SJCRH30 (cell line): ENCODE measurements at regions not wholly inside any gene's neighbourhood (a gene's known extent, or its start where the extent isn't known, plus 50 kb on each side); places are given as distances from the start of the nearest gene placed in this dataset.

ENCODE experiments used
- DNase-seq, 2 experiments: peaks; one replicate each; pipeline ENCODE4 v3.0.0-alpha.2; 2015 to 2020
- H3K27ac ChIP-seq: fragments of 250-450 bp; sonication (Bioruptor Pico); 2 replicates; pipeline ENCODE4 v1.5.1; 2020; ENCODE audit warnings: mild to moderate bottlenecking, moderate library complexity
- H3K27me3 ChIP-seq: fragments of 250-450 bp; sonication (Bioruptor Pico); 2 replicates; pipeline ENCODE4 v1.5.1; 2020; ENCODE audit warnings: mild to moderate bottlenecking, moderate library complexity
- H3K36me3 ChIP-seq: fragments of 250-450 bp; sonication (Bioruptor Pico); 2 replicates; pipeline ENCODE4 v1.5.1; 2020; ENCODE audit warnings: mild to moderate bottlenecking, moderate library complexity
- H3K4me1 ChIP-seq: fragments of 250-450 bp; sonication (Bioruptor Pico); 2 replicates; pipeline ENCODE4 v1.5.1; 2020; ENCODE audit warnings: mild to moderate bottlenecking, moderate library complexity
- H3K4me3 ChIP-seq: fragments of 250-450 bp; sonication (Bioruptor Pico); 2 replicates; pipeline ENCODE4 v1.5.1; 2020; ENCODE audit warnings: mild to moderate bottlenecking, moderate library complexity
- H3K9me3 ChIP-seq: fragments of 250-450 bp; sonication (Bioruptor Pico); replicated peaks from 2 replicates; pipeline ENCODE4 v1.5.1; 2020; ENCODE audit warnings: mild to moderate bottlenecking, moderate library complexity

GRCh38 chr13:26837997-26838396, 77.4 kb upstream of the GPR12 start:
- DNase-seq, result no peak
- peaks cover 9% of the 10 kb centered on the region; the same call in 1 of the 2 replicates for H3K27me3 ChIP-seq
- no peak overlapping the region for H3K27ac ChIP-seq
- no peaks in the 10 kb centered on the region for H3K9me3 ChIP-seq
- no peak overlapping the region for H3K4me3 ChIP-seq
- H3K36me3 ChIP-seq, result no peaks in the 10 kb centered on the region
- no peaks in the 10 kb centered on the region for H3K4me1 ChIP-seq

DNA sequence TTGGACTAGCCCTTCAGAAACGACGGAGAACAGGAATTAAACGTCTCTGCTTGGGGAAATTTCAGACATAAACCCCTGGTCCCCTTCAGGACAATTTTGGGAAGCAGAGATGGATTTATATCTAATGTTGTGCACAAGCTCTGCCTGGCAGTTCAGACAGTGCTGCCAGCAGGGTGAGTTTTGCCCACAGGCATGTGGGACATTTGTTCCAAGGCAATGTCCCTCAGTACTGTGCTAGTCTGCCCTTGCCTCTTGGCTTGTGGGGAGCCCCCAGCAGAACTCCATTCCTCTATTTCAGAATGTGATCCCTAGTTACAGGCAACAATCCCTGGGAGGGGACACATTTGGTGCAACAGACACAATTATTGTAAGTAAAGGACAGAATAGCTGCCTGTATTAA, 76.5 kb upstream of the GPR12 start:
- H3K9me3 ChIP-seq, result no peaks in the 10 kb centered on the region
- DNase-seq, result no peak
- H3K4me3 ChIP-seq, result no peak overlapping the region
- H3K27me3 ChIP-seq, result peaks cover 9% of the 10 kb centered on the region; the same call in 1 of the 2 replicates
- H3K4me1 ChIP-seq, result no peaks in the 10 kb centered on the region
- H3K27ac ChIP-seq, result no peak overlapping the region
- no peaks in the 10 kb centered on the region for H3K36me3 ChIP-seq

GRCh38 chr13:26836626-26837025, 76.0 kb upstream of the GPR12 start:
- Histone ChIP-seq H3K9me3 (no peaks in the 10 kb centered on the region), H3K27me3 (peaks cover 9% of the 10 kb centered on the region; the same call in 1 of the 2 replicates), H3K4me3 (no peak overlapping the region), H3K36me3 (no peaks in the 10 kb centered on the region), H3K27ac (no peak overlapping the region), H3K4me1 (no peaks in the 10 kb centered on the region)
- no peak for DNase-seq

DNA sequence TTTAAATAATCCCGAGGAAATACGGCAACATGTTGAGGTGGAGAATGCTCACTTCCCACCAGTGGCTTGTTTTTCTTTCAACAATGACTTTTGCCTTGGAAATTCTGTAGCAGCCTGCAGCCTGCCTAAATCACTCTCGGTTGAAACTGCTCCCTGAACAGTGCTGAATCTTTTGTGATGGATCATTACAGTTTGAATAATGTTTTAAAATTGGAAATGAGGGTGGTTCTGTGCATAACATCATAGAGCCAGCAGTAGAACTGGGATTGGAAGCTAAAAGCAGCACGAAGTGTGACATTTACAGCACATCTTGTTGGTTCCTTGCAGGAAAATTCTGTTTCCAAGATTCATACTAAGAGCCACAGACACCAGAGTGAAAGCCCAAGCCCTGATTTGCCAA, 74.1 kb upstream of the GPR12 start:
- no peak for DNase-seq
- Histone ChIP-seq H3K36me3 (no peaks in the 10 kb centered on the region), H3K27me3 (peaks cover 6% of the 10 kb centered on the region; the same call in 1 of the 2 replicates), H3K4me3 (no peak overlapping the region), H3K4me1 (no peaks in the 10 kb centered on the region), H3K27ac (no peak overlapping the region), H3K9me3 (no peaks in the 10 kb centered on the region)

DNA sequence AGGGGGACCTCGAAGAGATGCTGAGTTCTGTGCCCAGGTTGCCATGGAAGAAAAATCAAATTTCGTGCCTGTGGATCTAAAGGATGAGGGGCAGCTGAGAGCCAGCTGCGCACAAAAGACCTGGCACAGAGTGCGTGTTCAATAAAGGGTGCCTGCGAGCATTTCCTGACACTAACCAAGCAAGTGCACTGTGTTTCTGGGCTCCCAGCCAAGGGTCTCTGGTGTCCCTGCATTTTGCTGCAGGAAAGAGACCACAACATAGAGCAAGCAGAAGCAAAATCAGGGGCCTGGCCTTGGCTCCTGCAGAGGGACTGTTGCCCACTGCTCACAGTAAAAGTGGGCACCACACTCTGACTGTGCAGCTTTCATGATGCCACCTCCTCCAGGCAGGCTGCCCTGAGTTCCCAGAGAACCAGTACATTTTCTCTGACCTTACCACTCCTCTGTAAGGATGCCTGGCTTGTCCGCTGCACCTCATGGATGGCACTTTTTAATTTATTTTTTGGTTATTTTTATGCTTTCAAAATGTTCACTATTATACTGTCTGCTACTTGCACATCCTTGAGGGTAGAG, 70.8 kb upstream of the GPR12 start:
- no peaks in the 10 kb centered on the region for H3K36me3 ChIP-seq
- H3K27me3 ChIP-seq, result peaks cover 7% of the 10 kb centered on the region
- H3K27ac ChIP-seq, result no peak overlapping the region
- DNase-seq, result peak in 1 of 2 experiments; percentile 21
- H3K9me3 ChIP-seq, result no peaks in the 10 kb centered on the region
- no peak overlapping the region for H3K4me3 ChIP-seq
- H3K4me1 ChIP-seq, result no peaks in the 10 kb centered on the region

DNA sequence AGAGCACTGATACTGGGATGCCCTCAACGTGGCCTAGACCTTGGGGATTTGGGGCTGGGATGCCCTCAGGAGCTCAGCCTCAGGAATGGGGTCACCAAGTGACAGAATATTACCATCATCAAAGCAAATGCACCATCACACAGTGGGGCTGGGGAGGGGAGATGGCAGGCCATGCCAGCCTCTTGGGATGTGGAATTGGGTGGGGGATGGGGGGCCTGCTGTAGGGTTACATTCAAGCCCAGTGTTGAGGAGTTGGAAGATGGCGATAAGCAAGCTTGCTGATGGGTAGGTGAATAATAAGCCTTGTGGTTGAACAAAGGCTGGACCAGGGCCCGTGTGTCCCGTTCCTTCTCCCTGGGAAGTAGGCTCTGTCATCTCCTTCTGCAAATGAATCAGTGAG, 69.1 kb upstream of the GPR12 start:
- H3K9me3 ChIP-seq, result no peaks in the 10 kb centered on the region
- H3K27ac ChIP-seq, result no peak overlapping the region
- peaks cover 15% of the 10 kb centered on the region for H3K27me3 ChIP-seq
- DNase-seq, result no peak
- no peaks in the 10 kb centered on the region for H3K4me1 ChIP-seq
- no peak overlapping the region for H3K4me3 ChIP-seq
- no peaks in the 10 kb centered on the region for H3K36me3 ChIP-seq

DNA sequence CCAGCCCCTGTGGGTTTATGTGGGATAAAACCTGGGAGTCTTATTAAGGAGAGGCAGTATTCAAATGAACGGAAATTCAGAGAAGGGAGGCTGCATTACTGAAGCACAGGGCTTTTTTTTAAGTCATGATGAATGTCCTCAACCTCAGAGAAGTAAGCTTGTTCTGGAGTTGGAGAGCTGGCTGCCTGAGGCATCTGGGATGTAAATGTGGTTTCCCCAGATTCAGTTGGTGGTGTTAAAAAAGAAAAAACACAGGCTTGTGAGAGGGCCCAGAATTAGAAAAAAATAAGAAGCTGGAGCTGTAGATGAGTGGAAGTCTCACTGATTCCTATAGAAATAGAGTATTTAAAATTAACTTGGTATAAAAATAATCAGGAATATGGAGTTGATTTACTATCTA, 64.0 kb upstream of the GPR12 start:
- Histone ChIP-seq H3K27me3 (peaks cover 20% of the 10 kb centered on the region), H3K36me3 (no peaks in the 10 kb centered on the region), H3K9me3 (no peaks in the 10 kb centered on the region), H3K4me3 (no peak overlapping the region), H3K27ac (no peak overlapping the region), H3K4me1 (no peaks in the 10 kb centered on the region)
- DNase-seq, result no peak

DNA sequence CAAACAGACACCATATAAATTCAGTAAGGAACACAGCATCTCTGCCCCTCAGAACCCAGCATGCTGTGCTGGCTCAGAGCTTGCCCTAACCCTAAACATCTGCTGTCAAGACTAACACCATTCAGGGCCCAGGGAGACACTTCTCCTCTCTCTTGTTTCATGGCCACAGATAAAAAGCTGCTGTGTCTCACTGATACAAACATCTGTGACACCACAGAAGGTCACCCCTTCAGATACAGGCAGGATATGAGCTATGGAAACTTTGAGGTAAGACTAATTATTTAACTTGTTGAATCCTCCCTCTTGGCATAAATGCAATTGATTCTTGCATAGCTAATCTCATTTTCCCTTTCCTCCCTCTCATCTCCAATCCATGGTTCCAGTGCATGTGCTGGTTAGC, 61.6 kb upstream of the GPR12 start:
- Histone ChIP-seq H3K36me3 (no peaks in the 10 kb centered on the region), H3K4me3 (no peak overlapping the region), H3K4me1 (no peaks in the 10 kb centered on the region), H3K27me3 (peaks cover 20% of the 10 kb centered on the region), H3K9me3 (no peaks in the 10 kb centered on the region), H3K27ac (no peak overlapping the region)
- no peak for DNase-seq

DNA sequence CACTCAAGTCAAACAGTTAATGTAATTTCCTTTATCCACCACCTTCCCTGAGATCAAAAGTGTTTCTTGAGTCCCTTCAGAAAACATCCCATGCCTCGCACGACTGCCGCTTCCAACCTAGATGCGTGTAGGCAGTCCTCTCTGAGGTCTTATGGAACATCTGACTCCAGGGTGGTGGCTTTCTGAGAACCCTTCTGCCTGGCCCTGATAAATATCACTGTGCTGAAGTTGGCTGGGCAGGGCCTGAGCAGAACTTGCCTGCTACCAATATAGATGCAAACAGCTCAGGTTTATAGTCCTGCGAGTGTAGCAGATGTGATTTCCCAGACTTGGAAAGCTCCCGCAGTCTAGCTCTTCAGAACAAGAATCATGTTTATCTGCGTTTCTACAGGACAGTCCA, 61.1 kb upstream of the GPR12 start:
- H3K9me3 ChIP-seq, result no peaks in the 10 kb centered on the region
- no peaks in the 10 kb centered on the region for H3K36me3 ChIP-seq
- DNase-seq, result no peak
- H3K4me1 ChIP-seq, result no peaks in the 10 kb centered on the region
- H3K27me3 ChIP-seq, result peaks cover 20% of the 10 kb centered on the region
- no peak overlapping the region for H3K27ac ChIP-seq
- H3K4me3 ChIP-seq, result no peak overlapping the region

DNA sequence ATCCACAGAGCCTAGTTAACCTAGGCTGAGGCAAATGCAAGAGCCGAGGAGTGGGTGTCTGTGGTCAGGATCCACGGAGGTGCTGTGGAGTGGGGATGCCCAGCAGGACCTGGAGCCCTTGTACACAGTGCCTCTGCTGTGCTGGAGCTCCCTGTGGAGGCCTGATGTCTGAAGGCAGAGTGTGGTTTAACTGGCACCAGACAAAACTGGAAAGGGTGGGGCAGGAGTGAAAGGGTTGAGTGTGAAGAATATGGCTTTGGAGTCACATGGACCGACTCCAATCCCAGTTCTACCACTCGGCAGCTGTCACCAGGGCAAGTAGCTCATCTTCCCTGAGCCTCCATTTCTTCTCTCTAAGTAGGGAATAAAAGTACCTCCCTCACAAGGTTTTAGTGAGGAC, 60.3 kb upstream of the GPR12 start:
- no peaks in the 10 kb centered on the region for H3K4me1 ChIP-seq
- no peak overlapping the region for H3K27ac ChIP-seq
- H3K4me3 ChIP-seq, result no peak overlapping the region
- no peak for DNase-seq
- H3K9me3 ChIP-seq, result no peaks in the 10 kb centered on the region
- peaks cover 15% of the 10 kb centered on the region for H3K27me3 ChIP-seq
- no peaks in the 10 kb centered on the region for H3K36me3 ChIP-seq

DNA sequence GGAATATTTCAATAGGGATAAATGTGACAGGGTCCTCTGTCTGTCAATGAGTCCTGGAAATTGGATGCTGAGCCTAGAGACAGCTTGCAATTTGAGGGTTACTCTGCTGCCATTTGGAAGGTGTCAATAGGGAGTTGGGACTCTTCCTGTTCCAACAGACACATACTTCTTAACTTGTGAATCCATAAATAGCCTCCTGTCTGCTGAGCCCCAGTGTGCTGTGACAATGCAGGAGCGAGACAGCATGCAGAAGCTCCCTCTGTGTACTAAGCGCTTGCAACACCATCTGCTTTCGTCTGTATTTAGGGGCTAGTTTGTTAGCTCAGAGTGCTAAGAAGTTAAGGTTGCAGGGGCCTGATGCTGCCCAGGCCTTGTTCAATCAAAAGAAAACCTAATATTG, 58.5 kb upstream of the GPR12 start:
- Histone ChIP-seq H3K4me1 (no peaks in the 10 kb centered on the region), H3K4me3 (no peak overlapping the region), H3K27me3 (peaks cover 16% of the 10 kb centered on the region), H3K9me3 (no peaks in the 10 kb centered on the region), H3K27ac (no peak overlapping the region), H3K36me3 (no peaks in the 10 kb centered on the region)
- no peak for DNase-seq

GRCh38 chr13:26816881-26817280, 56.3 kb upstream of the GPR12 start:
- Histone ChIP-seq H3K27me3 (peaks cover 16% of the 10 kb centered on the region), H3K4me3 (no peak overlapping the region), H3K36me3 (no peaks in the 10 kb centered on the region), H3K27ac (no peak overlapping the region), H3K4me1 (no peaks in the 10 kb centered on the region), H3K9me3 (no peaks in the 10 kb centered on the region)
- no peak for DNase-seq

GRCh38 chr13:26813980-26814348, 53.4 kb upstream of the GPR12 start:
- H3K27me3 ChIP-seq, result peaks cover 22% of the 10 kb centered on the region

GRCh38 chr13:26813321-26813979, 52.9 kb upstream of the GPR12 start:
- no peaks in the 10 kb centered on the region for H3K9me3 ChIP-seq
- H3K4me1 ChIP-seq, result no peaks in the 10 kb centered on the region
- H3K4me3 ChIP-seq, result no peak overlapping the region
- H3K27ac ChIP-seq, result no peak overlapping the region
- no peak for DNase-seq
- peaks cover 22% of the 10 kb centered on the region for H3K27me3 ChIP-seq
- H3K36me3 ChIP-seq, result no peaks in the 10 kb centered on the region

More at GRCh38 chr13:26813980-26814348, 53.4 kb upstream of the GPR12 start:
- H3K4me3 ChIP-seq, result no peak overlapping the region
- no peak for DNase-seq
- no peaks in the 10 kb centered on the region for H3K4me1 ChIP-seq
- H3K27ac ChIP-seq, result no peak overlapping the region
- no peaks in the 10 kb centered on the region for H3K9me3 ChIP-seq
- no peaks in the 10 kb centered on the region for H3K36me3 ChIP-seq

GRCh38 chr13:26811581-26811980, 51.0 kb upstream of the GPR12 start:
- no peak for DNase-seq
- no peak overlapping the region for H3K27ac ChIP-seq
- no peaks in the 10 kb centered on the region for H3K36me3 ChIP-seq
- no peak overlapping the region for H3K4me3 ChIP-seq
- no peaks in the 10 kb centered on the region for H3K4me1 ChIP-seq
- peaks cover 22% of the 10 kb centered on the region for H3K27me3 ChIP-seq
- no peaks in the 10 kb centered on the region for H3K9me3 ChIP-seq
